ENCODE measurements at regions not wholly inside any gene's neighbourhood (a gene's known extent, or its start where the extent isn't known, plus 50 kb on each side); places are given as distances from the start of the nearest gene placed in this dataset.

DNA sequence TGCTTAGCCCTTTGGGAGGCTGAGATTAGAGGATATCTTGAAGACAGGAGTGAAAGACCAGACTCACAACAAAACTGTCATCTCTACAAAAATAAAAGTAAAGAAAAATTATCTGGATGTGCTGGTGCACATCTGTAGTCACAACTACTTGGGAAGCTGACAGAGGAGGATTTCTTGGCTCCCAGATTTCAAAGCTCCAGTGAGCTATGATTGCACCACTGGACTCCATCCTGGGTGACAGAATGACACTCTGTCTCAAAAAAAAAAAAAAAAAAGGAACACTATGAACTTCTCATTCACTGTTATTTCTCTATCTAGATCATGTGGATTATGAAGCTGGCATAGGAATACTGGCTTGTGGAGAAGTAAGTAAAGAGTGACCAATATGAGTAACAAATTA lies 1400.0 kb downstream of the CDY2B start:
- TF ChIP-seq CTCF (IDR thresholded peaks at IDR 0.05): no peak
- TF ChIP-seq NR2C2 (CRISPR knock-in tag; IDR thresholded peaks at IDR 0.05): no peak
- TF ChIP-seq, protein P1, sequence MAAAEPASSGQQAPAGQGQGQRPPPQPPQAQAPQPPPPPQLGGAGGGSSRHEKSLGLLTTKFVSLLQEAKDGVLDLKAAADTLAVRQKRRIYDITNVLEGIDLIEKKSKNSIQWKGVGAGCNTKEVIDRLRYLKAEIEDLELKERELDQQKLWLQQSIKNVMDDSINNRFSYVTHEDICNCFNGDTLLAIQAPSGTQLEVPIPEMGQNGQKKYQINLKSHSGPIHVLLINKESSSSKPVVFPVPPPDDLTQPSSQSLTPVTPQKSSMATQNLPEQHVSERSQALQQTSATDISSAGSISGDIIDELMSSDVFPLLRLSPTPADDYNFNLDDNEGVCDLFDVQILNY (CRISPR knock-in tag; IDR thresholded peaks at IDR 0.05): no peak
- TF ChIP-seq AFF4 (CRISPR knock-in tag; IDR thresholded peaks at IDR 0.05; ENCODE audit: borderline replicate concordance): no peak
- no peak for TF ChIP-seq MAX (CRISPR knock-in tag; IDR thresholded peaks at IDR 0.05)
